Raji (cell line): ENCODE measurements at regions not wholly inside any gene's neighbourhood (a gene's known extent, or its start where the extent isn't known, plus 50 kb on each side); places are given as distances from the start of the nearest gene placed in this dataset.

Experiments
- POLR2A ChIP-seq: IDR thresholded peaks from 2 replicates; pipeline ENCODE4 v1.6.1; 2011; ENCODE audit warnings: low read depth, low read length, control low read depth; ENCODE audit not compliant: insufficient read depth

- TF ChIP-seq POLR2A: no peak
Observed at GRCh38 chrX:45762699-45763647, 562.3 kb upstream of the DIPK2B start.

DNA sequence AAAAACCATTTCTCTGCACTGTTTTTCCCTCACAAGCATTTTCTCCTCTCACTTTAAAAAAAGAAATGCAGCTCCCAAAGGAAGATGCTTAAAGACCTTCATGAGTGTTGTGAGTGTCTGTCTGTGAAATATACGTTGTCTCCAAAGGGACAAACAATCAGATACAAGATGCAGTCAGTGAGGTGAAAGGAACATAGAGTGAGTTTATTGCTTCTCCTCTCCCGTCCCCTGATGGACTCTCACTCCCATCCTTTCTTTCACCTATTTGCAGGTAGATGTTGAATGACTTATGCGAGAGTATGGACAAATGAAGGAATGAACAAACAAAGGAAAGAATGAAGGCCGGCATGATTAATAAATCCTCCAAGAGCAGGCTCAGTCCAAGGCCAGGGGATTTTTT lies 561.2 kb upstream of the DIPK2B start:
- no peak for TF ChIP-seq POLR2A

DNA sequence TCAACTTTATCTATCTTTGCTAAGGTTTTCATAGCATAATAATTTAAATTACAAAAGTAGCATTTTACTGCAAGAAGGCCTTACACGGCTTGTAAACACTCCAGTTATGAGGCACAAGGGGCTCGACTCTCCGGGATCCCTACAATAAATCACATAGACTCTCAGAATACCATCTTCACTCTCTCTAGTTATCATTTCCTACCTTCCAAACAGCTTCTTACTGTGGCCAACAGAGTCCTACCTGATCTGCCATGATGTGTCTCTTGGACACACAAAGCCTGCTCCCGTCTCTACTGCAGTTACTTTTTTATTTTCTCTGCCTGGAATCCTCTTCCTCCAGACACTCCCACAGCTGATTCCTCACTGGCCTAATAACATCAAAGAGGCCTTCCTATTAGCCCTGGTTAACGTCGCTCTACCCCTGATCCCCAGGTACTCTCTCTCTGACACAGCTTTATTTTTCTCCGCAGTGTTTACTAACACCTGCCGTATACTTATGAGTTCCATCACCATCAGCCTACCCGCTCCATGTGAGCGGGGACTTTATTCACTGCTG lies 559.6 kb upstream of the DIPK2B start:
- TF ChIP-seq POLR2A: no peak

GRCh38 chrX:45758738-45759397 lies 558.2 kb upstream of the DIPK2B start:
- no peak for TF ChIP-seq POLR2A

- no peak for TF ChIP-seq POLR2A
Observed at GRCh38 chrX:45758319-45758718, 557.6 kb upstream of the DIPK2B start.

- no peak for TF ChIP-seq POLR2A
Observed at GRCh38 chrX:45757272-45757671, 556.6 kb upstream of the DIPK2B start.

DNA sequence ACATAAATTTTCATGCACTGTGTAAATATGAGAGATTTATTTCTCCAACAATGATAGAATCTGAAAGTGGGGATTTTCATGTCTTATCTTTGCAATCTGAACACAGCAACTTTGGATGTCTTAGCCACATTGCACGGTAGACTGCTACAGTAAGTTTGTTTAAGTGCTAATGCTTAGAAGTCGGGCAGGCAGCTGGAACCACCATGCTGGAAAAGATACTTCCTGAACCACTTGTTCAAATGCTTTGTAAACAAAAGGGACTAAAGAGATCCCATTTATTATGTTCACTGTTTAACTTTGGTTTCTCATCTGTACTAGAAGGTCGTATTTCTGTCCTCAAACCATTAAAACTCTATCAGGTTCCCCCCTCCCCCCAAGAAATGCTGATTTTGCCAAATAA lies 555.9 kb upstream of the DIPK2B start:
- TF ChIP-seq POLR2A: no peak

DNA sequence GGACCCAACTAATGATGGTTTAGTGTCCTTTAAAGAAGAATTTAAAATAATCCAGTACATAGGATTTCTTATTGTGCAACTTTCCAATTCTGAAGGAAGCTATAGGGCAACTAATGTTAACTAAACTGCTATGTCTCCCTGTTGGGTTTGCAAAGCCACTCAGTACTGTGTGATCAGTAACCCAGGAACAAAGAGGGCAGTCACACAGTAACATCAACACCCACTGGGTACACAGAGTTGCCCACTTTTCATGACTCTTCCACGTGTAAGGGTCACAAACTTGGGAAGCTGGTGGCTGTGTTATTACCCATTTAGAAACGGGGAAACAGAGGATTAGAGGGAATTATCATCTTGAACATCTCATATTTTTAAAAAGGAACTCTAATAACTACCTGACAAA lies 555.0 kb upstream of the DIPK2B start:
- TF ChIP-seq POLR2A: no peak

GRCh38 chrX:45751156-45751555 lies 550.5 kb upstream of the DIPK2B start:
- no peak for TF ChIP-seq POLR2A

GRCh38 chrX:45750639-45751038 lies 550.0 kb upstream of the DIPK2B start:
- TF ChIP-seq POLR2A: no peak

- no peak for TF ChIP-seq POLR2A
Observed at GRCh38 chrX:45749375-45749774, 548.7 kb upstream of the DIPK2B start.

DNA sequence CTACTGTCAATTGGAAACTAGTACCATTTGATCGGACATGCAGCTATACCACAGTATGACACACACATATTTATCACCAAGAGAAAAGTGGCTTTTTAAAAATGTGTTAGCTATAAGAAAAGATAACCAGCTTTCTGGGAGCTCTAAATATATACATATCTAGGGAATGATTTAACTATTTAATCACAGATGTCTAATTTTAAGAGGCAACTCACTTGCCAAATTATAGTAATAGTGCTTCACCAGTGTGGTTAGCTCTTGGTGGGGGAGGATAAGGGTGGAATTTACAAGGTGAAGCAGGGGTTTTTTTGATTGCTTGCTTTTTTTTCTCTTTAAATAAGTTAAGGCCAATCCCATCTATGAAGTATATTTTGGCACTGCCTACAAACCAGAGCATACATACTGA lies 547.7 kb upstream of the DIPK2B start:
- TF ChIP-seq POLR2A: no peak

DNA sequence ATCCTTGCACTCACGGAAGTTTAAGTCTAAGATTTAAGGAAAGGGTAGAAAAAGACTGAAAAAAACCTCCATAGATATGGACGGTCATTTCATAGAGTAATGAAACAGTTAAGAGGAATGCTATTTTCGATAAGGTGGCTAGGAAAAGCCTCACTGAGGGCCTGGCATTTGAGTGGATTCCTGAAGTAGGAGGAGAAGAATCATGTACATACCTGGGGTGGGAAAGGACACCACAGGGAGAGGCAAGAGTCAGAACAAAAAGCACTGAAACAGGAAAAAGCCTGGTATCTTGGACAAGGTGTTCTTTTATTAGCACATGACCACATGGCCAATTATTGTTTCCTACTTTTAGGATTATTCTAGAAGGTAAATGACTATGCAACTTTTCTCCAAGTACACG lies 547.2 kb upstream of the DIPK2B start:
- TF ChIP-seq POLR2A: no peak

DNA sequence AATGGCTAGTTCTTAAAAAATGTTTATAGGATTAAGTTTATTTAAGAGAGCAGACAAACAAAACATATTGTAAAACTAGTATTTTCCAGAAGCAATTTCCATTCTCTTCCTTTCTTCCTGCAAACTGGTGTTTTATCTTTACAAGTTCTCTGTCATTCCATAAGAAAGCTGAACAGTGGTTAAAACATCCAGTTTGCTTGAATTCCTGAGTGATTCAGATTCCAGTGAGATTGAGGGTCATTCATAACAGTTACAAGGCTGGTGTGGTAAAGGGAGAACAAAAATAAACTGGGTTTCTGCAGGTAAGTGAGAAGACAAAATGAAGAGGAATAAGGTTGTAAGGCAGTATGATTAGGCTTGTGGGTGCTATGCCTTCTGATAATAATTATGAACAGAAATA lies 544.8 kb upstream of the DIPK2B start:
- no peak for TF ChIP-seq POLR2A

DNA sequence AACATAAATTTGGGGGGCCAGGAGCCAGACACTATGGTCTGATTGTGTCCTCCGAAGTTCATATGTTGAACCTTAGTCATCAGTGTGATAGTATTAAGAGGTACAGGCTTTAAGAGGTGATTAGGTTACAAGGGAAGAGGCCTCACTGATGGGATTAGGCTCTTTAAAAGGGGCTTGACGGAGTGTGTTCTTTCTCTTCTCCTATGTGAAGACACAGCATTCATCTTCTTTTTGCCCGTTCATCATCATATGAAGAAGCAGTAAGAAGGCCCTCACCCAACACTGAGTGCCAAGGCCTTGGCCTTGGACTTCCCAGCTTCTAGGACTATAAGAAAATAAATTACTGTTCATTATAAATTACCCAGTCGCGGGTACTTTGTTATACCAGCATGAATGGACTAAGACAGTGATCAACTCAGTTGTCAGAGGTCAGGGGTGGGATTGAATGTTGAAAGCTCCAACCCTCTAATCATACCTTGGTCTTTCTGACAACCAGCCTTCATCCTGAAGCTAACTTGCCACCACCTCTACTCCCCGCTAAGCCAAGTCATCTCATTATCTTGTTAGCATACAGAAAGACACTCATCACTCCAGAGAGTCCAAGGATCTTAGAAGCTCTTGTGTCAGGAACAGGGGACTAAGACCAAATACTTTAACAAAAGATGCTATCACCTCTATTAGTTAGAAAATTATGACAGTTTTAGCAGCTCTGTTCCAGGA lies 543.4 kb upstream of the DIPK2B start:
- TF ChIP-seq POLR2A: no peak
